Daoy (cell line): ENCODE measurements at regions not wholly inside any gene's neighbourhood (a gene's known extent, or its start where the extent isn't known, plus 50 kb on each side); places are given as distances from the start of the nearest gene placed in this dataset.
"Not testable (repeated sequence)": the region's sequence is repeated elsewhere in the genome, so short reads cannot be mapped to it uniquely, and the experiment has no call there.

Source experiments
- DNase-seq: peaks from one replicate; pipeline ENCODE4 v3.0.0-alpha.2; 2015; ENCODE audit warnings: low read depth

DNA sequence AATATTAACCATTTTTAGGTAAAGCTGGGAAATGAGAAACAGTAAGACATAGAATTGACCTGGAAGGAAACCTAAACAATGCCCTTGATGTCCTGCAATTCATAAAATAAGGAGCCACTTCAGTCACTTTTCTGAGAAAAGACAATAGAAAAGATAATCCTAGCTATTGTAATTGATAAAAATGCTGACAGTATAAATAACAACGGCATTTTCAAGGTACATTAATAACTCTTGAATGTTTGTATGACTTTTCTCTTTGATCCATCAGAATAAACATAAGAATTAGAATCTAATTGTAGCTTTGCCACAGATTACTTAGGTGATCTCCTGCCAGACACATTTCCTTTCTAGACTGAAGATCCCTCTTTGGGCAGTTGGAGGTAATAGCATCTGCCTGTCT is 719.5 kb downstream of the SLC4A3 start:
- DNase-seq: no peak

DNA sequence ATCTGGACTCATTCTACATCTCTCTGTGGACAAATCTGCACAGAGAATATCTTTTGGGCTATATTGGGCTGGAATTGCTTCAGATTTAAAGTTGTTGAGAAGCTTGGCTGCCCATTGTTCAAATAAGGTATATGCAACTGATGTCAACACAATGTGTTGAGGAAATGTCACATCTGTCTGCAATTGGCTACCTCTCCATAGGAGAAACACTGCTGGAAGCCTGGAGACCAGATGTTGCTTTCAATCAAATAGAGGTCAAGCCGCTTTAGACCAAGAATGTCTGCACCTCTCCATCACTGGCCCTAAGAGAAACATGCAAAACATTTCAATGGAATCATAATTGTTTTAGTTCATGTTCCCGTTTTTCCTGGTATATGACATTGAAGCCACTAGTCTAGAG is 720.2 kb downstream of the SLC4A3 start:
- no peak for DNase-seq

DNA sequence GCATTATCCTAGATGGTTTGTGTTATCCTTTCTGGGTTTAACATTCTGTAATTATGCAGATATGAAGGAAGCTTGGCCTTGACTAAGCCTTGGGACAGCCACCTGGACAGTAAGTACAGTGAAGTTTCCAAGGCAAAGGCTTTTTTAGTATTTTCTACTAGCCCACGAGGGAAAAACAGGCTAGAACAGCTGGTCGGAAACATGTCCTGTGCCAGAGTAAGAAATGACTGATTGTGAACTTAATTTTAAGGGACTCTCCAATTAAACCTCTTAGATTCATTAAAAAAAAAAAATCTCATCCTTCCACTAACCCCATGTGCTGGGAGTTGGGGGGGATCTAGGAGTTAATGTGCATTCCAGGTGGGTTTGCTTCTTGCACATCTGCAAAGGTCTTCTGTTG is 720.8 kb downstream of the SLC4A3 start:
- no peak for DNase-seq

DNA sequence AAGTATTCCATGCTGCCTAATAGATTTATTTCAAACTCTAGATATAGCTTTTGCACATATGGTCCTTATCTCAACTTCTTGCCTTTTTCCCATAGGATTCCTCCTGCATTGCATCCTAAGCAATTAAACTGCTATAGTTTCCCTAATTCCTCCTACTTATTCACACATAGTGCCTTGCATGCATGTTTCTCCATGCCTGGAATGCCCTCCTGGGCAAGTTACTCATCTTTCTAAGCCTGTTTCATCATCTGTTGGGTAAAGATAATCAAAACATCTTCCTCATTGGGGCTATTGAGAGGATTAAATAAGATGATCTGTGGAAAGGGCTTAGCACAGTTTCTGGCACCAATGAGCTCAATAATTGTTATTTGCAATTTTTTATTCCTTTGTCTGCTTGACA is 726.5 kb downstream of the SLC4A3 start:
- no peak for DNase-seq

DNA sequence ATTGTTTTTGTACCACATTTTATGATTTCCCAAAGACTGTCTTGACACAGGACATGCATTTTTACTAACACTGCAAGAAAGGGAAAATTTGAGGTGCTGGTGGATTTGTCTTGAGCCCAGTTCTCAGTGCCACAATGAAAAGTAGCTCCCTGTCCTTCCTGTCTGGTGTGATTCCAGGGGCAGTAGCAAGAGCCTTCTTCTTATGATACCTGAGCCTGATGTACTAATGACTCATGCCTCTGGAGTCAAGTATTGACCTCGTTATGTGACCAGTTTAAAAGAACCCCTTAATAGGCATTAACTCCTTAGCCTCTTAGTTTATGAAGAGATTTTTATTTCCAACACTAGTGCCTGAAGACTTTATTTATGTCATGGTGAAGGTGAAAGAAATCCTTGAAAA is 728.6 kb downstream of the SLC4A3 start:
- DNase-seq: no peak

DNA sequence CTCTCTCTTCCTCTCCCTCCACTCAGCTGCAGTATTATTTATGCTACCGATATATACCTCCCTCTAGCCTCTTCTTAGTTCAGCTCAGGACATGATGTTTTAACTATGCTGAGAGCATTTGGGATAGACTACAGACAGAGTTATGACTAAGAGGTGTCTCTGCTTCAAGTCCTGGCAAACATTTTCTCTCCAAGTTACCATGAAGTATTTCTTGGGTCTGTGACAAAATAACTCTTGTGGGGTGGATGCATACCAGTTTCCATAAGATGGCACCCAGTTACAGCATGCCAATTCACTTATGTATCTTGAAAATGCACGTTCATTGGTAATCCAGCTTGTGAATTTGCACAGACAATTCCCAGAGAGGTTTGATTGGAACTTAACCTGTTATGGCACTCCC is 737.6 kb downstream of the SLC4A3 start:
- DNase-seq: no peak

DNA sequence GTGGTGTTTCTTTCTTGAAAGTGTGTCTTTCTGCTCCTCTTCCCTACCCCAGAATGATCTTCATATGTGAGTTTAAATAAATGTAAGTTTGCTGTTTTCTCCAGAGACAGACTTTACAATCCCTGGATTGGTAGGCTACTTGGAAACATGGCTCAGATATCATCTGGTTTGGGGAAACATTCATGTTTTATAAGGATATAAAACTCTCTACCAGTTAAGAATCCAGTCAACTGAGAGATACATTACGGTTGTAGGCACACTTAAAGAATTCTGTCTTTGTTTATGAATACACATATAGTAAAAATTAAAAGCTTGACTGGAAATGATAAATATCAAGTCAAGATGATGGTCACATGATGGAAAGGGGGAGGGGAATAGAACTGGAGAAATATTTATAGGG is 739.3 kb downstream of the SLC4A3 start:
- no peak for DNase-seq

DNA sequence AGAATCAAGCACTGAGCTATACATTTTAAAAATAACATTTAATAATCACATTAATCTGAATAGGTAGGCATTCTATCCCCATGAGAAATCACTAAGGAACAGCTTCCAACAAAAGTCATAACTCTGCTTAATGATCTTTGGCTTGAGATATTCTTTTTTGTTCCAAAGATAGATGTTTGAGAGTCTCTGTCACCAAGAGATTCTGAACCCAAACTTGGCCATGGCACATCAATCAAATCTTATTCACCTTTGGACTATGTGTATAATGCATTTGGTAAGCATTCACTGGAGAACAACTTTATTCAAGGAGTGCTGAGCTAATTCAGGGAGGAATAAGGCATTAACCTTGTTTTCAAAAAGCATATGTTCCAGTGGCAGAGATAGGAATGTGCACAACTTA is 743.3 kb downstream of the SLC4A3 start:
- DNase-seq: no peak

DNA sequence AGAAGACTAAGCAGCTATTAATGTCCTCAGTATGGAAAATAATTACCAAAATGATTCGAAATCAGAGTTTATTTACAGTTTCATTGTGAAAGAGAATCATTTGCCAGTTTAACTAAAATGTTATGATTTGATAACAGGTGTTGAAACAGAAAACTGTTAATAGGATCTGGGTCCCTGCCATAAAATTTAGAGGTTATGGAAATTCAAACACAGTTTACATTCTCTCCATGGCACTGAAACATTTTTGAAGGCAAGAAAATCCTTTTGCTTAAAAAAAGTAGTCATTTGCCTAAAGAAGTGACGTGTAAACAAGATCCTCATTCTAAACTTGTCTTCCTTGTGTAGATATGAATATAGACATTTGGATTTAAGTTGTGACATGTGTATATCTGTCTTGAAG is 743.8 kb downstream of the SLC4A3 start:
- DNase-seq: no peak

DNA sequence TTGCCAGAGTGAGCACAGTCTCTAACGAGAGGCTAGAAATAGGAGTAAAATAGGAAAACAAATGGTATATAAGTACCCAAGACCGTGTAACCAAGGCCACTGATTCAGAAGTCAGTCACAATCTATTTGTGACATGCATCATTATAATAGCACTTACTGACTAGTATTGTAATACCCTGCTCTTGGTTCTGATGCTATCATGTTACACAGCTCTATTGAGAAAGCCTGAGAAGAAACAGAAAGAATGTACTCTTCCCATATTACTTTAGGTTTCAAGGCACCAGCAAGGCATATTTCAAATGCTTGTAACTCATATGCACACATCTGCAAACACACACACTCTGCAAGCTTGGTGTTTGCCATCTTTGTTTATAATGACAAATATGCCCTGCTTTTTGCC is 746.4 kb downstream of the SLC4A3 start:
- DNase-seq: no peak

DNA sequence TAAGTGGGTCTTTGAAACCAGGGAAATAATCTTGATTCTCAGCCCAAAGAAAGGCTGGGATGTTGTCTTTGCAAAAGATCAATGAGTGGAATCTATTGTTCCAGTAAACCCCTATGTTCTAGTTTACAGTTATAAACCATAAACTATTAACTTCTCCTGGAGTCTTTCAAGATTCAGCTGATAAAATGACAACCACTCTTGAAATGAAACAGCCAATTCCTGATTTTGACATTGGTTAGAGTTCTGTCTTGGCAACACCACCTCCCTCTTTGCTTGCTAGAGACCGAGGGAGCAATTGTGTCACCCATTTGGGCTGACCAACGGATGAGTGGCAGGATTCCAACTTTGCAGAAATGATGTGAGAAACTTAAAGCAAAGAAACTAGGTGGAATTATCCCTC is 746.9 kb downstream of the SLC4A3 start:
- no peak for DNase-seq

DNA sequence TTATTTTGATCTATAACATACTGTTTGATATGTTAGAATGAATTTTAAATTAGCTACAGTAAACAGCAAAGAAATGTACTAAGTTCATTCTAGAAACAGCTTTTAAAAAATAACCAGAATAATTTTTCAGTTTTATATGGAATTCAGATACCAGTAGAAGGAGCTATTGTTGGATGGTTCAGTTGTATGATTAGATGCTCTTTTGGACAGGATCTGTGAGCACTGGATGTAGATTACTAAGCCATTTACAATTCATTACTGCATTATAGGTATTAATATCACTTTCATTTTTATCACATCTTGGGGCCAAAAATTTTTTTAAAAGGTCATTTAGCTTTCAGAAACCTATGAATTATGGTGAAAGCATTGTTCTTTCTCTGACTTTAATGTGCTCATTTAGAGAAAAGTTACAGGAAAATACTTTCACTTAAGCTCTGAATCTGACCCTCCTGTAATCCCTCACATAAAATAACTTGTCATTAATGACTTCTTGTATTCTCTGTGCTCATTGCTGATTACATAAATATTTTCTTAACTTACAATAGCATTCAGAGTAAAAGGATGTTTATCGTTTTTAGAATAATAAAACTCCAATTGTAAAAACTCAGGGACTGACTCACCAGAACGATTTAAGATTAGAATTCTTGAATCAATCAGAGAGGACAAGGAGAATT is 750.2 kb downstream of the SLC4A3 start:
- no peak for DNase-seq

DNA sequence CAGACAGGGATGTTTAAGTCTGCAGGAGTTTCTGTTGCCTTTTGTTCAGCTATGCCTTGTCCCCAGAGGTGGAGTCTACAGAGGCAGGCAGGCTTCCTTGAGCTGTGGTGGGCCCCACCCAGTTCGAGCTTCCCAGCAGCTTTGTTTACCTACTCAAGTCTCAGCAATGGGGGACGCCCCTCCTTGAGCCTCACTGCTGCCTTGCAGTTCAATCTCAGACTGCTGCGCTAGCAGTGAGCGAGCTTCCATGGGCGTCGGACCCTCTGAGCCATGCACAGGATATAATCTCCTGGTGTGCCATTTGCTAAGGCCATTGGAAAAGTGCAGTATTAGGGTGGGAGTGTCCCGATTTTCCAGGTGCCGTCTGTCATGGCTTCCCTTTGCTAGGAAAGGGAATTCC is 760.3 kb downstream of the SLC4A3 start:
- DNase-seq: not testable (repeated sequence)

DNA sequence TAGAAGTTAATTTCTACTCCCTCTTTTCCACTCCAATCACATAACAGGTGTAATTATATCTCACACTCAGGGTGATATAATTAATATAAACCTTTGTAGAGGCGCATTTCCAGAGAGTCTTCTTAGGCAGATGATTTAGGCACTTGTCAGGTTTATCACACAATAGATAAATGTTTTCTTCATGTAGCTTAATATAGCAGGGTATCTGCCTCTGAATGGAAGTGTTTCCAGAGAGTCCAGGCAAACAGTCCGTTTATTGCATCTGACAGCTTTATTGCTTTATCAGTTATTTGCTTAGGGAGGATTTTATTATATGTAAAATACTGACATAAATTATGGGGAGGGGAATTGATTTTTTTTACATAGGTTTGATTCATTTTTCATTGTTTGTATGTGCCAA is 766.3 kb downstream of the SLC4A3 start:
- DNase-seq: no peak

DNA sequence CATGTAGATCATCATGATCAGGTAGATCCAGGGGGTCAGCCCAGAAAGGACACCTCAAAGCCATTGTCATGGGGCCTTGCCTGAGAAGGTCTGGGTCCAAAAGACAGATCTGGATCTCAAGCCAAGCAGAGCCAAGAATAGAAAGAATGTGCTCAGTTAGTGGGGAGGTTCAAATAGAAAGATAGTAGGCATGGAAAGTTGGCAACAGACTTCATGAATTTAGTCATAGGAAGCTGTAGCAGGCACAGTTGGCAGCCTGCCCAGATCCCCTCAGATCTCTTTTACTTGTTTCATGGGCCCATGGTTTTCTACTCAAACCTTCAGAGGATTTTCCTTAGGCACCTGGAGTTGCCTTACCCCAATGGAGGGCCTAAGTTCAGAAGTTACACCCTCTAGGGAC is 767.0 kb downstream of the SLC4A3 start:
- DNase-seq: peak; percentile 70

DNA sequence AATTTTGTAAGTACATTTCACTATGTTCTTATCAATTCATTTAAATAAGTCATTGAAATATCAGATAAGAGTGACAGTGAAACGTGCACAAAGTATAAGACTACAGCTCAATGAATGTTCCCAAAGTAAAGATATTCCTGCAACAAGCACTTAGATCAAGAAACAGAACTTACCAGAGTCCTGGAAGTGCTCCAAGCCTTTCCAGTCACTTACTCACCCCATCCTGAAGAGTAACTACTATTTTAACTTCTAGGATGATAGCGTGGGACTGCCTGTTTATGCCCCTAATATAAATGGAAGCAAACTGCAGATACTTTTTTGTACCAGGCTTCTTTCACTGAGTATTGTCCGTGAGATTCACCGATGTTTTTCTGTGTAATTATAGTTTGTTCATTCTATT is 768.9 kb downstream of the SLC4A3 start:
- DNase-seq: no peak

DNA sequence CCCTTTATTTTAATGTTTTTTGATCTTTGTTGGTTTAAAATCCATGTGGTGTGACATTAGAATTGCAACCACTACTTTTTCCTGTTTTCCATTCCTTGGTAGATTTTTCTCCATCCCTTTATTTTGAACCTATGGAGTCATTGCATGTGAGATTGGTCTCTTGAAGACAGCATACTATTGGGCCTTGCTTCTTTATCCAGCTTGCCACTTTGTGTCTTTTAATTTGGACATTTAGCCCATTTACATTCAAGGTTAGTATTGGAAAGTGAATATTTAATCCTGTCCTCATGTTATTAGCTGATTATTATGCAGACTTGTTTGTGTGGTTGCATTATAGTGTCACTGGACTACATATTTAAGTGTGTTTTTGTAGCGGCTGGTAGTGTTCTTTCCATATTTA is 782.9 kb downstream of the SLC4A3 start:
- DNase-seq: no peak

DNA sequence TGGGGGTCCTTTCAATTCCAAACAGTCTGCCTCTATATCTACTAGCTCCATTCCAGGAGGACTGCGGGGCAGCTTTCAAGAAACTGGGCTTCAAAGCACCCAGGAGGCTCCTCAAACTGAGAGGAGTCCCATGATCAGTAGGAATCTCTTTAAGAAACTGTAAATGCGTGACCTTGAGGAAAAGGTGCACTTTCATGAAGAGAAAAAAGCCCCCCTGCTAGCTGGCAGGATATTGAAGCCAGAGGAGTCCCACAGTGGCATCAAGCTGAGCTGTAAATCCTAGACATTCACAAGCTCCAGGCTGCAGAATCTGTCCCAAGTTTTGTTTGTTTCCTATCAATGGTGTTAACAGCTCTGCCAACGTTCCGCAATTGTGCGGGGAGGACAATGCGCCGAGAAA is 790.1 kb downstream of the SLC4A3 start:
- DNase-seq: no peak

DNA sequence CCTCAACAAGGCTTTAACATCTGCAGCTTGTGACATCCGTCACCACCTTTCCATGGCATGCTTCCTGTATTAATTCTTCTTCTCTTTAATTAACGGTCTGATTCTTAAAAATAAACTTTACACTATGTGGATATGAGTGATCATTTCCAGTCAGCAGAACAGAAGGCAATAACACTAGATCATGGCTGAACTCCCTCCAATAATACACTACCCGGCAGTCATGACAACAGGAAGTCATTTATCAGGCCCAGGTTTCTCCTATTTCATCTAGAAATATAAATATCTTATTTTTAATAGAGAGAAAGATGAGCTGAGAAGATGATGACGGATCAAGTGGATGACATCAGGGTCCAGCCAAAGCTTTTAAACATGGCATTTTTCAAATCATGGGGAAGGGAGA is 792.2 kb downstream of the SLC4A3 start:
- DNase-seq: no peak

DNA sequence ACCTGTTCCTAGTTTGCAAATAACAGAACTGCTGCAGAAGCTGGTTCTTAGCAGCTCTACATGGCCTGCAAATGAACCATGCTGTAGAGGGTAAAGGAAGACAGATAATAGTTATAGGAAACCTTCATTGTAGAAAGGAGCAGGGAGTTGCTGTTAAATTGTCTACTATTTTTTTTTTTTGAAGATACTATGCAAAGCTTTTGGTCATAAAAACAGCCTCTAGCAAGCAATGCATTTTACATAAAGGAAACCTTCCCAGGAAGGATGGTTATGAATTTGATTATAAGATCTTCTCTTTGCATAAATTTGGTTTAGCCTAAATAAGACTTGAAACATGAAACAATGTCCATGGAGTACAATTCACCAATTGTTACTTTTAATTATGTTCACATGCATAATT is 793.4 kb downstream of the SLC4A3 start:
- no peak for DNase-seq

DNA sequence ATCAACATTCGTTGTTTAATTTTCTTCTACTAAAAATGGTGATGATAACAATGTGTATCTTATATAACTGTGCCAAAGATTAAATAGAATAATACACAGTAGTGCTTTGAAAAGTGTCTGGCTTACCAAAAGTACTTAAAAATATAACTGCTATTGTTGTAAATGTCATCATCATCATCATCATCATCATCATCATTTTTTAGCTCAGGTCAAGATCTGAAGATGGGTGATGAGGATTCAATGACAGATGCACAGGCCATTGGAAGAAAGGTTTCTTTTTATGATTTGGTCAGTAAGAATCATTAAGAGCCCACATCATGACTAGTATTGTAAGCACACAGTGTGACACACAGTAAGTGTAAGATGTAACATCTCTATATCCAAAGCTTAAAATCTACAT is 795.2 kb downstream of the SLC4A3 start:
- DNase-seq: no peak

DNA sequence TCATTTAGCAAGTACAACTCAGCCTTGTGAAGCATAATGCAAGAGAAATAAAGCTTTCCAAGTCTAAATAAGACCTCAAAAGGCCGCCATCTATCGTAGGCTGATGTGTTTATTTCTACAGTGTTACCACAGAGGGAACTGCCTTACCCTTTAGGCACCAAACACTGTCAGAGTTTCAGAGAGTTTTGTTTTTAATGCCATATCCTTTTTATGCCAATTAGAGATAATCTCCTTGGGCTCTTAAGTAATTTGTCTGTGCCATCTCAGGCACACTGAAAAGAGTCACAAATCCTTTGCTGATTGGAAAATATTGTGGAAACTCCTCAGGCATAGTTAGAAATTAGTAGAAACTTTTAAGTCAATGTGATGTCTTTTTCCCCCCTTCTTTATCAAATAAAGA is 797.1 kb downstream of the SLC4A3 start:
- DNase-seq: no peak

DNA sequence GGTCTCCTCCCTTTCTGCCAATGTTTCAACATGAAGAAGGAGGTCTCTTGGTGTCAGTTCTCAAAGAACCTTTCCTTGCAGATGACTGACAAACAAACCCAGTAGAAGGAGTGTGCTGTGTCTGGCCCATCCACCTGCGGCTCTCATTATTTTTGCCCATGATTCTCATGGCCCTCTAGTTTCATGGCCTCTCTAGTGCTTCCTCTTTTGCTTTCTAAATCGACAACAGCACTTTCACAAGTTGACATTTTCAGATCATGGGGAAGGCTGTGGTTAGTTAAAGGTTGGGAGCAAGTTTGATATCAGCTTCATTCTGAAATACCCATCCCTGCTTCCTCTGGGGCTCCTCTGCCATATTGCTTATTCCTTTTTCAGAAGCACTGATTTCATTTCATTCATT is 805.2 kb downstream of the SLC4A3 start:
- DNase-seq: no peak

DNA sequence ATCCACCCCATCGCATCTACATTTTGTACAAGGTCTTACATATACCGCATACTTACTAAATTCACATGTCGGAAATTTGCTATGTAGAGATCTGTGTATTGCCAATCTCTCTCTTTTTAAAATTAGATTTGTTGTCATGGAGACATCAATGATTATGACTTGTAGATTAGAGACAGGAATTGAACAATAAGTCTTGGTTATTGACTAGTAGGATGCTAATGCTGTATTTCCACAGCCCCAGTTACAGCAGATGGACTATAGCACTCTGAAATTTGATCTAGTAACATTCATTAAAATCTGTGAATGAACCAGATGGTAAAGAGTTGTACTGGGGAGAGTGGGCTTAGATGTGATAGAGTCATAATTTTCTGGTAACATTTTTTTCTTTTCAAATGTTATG is 805.7 kb downstream of the SLC4A3 start:
- no peak for DNase-seq

DNA sequence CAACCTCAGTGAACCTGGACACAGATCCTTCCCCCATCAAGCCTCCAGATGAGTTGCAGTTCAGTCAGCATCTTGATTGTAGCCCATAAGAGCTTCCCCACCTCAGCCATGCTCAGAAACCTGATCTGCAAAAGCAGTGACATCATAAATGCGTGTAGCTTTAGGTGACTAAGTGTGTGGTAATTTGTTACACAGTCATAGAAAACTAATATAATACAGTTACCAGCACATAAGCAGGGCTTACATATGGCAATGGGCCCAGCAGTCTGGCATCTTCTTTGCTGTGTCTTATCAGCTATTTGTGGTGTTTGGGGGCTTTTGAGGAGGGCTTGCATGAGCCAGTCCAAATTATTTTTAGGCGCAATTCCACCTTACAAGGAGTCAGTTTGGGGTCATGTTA is 807.0 kb downstream of the SLC4A3 start:
- peak; percentile 37 for DNase-seq
